ENCODE measurements at regions not wholly inside any gene's neighbourhood (a gene's known extent, or its start where the extent isn't known, plus 50 kb on each side); places are given as distances from the start of the nearest gene placed in this dataset.

GRCh38 chr10:101294109-101294508 is 59.9 kb upstream of the BTRC start:
- H3K9me3 ChIP-seq (ENCODE audit: control insufficient read depth in 1 of 2, insufficient read depth in 1 of 2, low read depth in 1 of 2, low read length in 2 of 2), result no peaks in the 10 kb centered on the region
- H3K4me2 ChIP-seq (ENCODE audit: low read length), result no peak overlapping the region
- H3K9me2 ChIP-seq (ENCODE audit: insufficient read depth), result no peaks in the 10 kb centered on the region
- H4K20me1 ChIP-seq (ENCODE audit: insufficient read depth), result no peaks in the 10 kb centered on the region
- no peaks in the 10 kb centered on the region for H3K79me2 ChIP-seq (ENCODE audit: insufficient read depth, low read length)
- ATAC-seq (no peak), DNase-seq (ENCODE audit: low read depth, low spot score) (no peak)
- H3K36me3 ChIP-seq (ENCODE audit: control insufficient read depth in 1 of 2, insufficient read depth in 2 of 2, low read length in 2 of 2), result no peaks in the 10 kb centered on the region
- POLR2A ChIA-PET, result no interaction called here
- BruUV-seq (replicated peaks), result no TSS peak
- intact Hi-C loops (cut with micrococcal nuclease), result no loop called here
- TF ChIP-seq JUND (IDR thresholded peaks at IDR 0.05) (no peak), POLR2A (IDR thresholded peaks at IDR 0.05; ENCODE audit: borderline replicate concordance, extremely low read depth, insufficient read depth, insufficient read length) (no peak), FOSL1 (IDR thresholded peaks at IDR 0.05; ENCODE audit: low read depth) (no peak), ELF1 (IDR thresholded peaks at IDR 0.05; ENCODE audit: borderline replicate concordance, low read depth) (no peak), ZFX (IDR thresholded peaks at IDR 0.05) (no peak)
- CTCF ChIA-PET, result interaction anchor here (1.0 kb wide), 1 partner anchor 80 kb away, joined by 5 read pairs; no protein-coding TSS in a partner anchor
- H2AFZ ChIP-seq (ENCODE audit: low read depth, low read length, poor library complexity, severe bottlenecking), result no peak overlapping the region
- H3K4me1 ChIP-seq (ENCODE audit: control insufficient read depth in 1 of 2, insufficient read depth in 2 of 2, low read length in 2 of 2), result peaks cover 0 to 5% of the 10 kb centered on the region in 2 experiments; a peak in 3 of 4 replicates
- RAD21 ChIA-PET (ENCODE audit: low non-redundant PET in 1 of 2, low total read pairs in 2 of 2, uncharacterized antibody in 2 of 2, unreplicated experiment in 2 of 2), result no interaction called here
- no peaks in the 10 kb centered on the region for H3K27me3 ChIP-seq (ENCODE audit: insufficient read depth, low read length)
- no peak overlapping the region for H3K9ac ChIP-seq (ENCODE audit: low read length)
- no peak overlapping the region for H3K4me3 ChIP-seq (replicated peaks in 1 of 2; ENCODE audit: low read depth in 1 of 2, low read length in 2 of 2)
- no peak overlapping the region for H3K27ac ChIP-seq (ENCODE audit: low read depth, low read length)

GRCh38 chr10:101295261-101295660 is 58.7 kb upstream of the BTRC start:
- no peak overlapping the region for H2AFZ ChIP-seq (ENCODE audit: low read depth, low read length, poor library complexity, severe bottlenecking)
- CTCF ChIA-PET, result interaction anchor here (0.8 to 1.1 kb wide), 2 partner anchors 149 to 172 kb away, joined by 3 to 7 read pairs; no protein-coding TSS in a partner anchor
- H3K79me2 ChIP-seq (ENCODE audit: insufficient read depth, low read length), result no peaks in the 10 kb centered on the region
- H3K27me3 ChIP-seq (ENCODE audit: insufficient read depth, low read length), result no peaks in the 10 kb centered on the region
- H3K4me2 ChIP-seq (ENCODE audit: low read length), result no peak overlapping the region
- DNase-seq (ENCODE audit: low read depth, low spot score) (no peak), ATAC-seq (no peak)
- no peaks in the 10 kb centered on the region for H4K20me1 ChIP-seq (ENCODE audit: insufficient read depth)
- H3K27ac ChIP-seq (ENCODE audit: low read depth, low read length), result no peak overlapping the region
- RAD21 ChIA-PET (ENCODE audit: low non-redundant PET in 1 of 2, low total read pairs in 2 of 2, uncharacterized antibody in 2 of 2, unreplicated experiment in 2 of 2), result no interaction called here
- H3K9ac ChIP-seq (ENCODE audit: low read length), result no peak overlapping the region
- H3K9me3 ChIP-seq (ENCODE audit: control insufficient read depth in 1 of 2, insufficient read depth in 1 of 2, low read depth in 1 of 2, low read length in 2 of 2), result no peaks in the 10 kb centered on the region
- no peaks in the 10 kb centered on the region for H3K36me3 ChIP-seq (ENCODE audit: control insufficient read depth in 1 of 2, insufficient read depth in 2 of 2, low read length in 2 of 2)
- H3K4me1 ChIP-seq (ENCODE audit: control insufficient read depth in 1 of 2, insufficient read depth in 2 of 2, low read length in 2 of 2), result peaks cover 0 to 5% of the 10 kb centered on the region in 2 experiments; a peak in 3 of 4 replicates
- no peak overlapping the region for H3K4me3 ChIP-seq (replicated peaks in 1 of 2; ENCODE audit: low read depth in 1 of 2, low read length in 2 of 2)
- POLR2A ChIA-PET, result no interaction called here
- intact Hi-C loops (cut with micrococcal nuclease), result loop anchor here (5.0 kb wide), 1 partner anchor 133 kb away; no protein-coding TSS in a partner anchor
- no TSS peak for BruUV-seq (replicated peaks)
- no peaks in the 10 kb centered on the region for H3K9me2 ChIP-seq (ENCODE audit: insufficient read depth)
- no peak for TF ChIP-seq CTCF (IDR thresholded peaks at IDR 0.05 in 2 of 3, conservative IDR thresholded peaks at IDR 0.05 in 1 of 3; ENCODE audit: borderline replicate concordance in 1 of 3, insufficient read depth in 1 of 3, low read depth in 2 of 3, low read length in 2 of 3)
- TF ChIP-seq EGR1 (IDR thresholded peaks at IDR 0.05; ENCODE audit: low read depth), result no peak
- no peak for TF ChIP-seq CEBPB (IDR thresholded peaks at IDR 0.05; ENCODE audit: low read depth)
- no peak for TF ChIP-seq CBX3 (IDR thresholded peaks at IDR 0.05; ENCODE audit: low read depth)
- no peak for TF ChIP-seq JUND (IDR thresholded peaks at IDR 0.05)
- no peak for TF ChIP-seq REST (IDR thresholded peaks at IDR 0.05; ENCODE audit: low read depth)
- TF ChIP-seq FOSL1 (IDR thresholded peaks at IDR 0.05; ENCODE audit: low read depth), result no peak
- TF ChIP-seq SRF (IDR thresholded peaks at IDR 0.05; ENCODE audit: low read depth), result no peak
- TF ChIP-seq EZH2phosphoT487 (IDR thresholded peaks at IDR 0.05; ENCODE audit: borderline replicate concordance), result no peak
- TF ChIP-seq SIN3A (IDR thresholded peaks at IDR 0.05; ENCODE audit: low read depth), result no peak
- TF ChIP-seq EZH2 (IDR thresholded peaks at IDR 0.05), result no peak
- TF ChIP-seq ZBTB33 (IDR thresholded peaks at IDR 0.05; ENCODE audit: extremely low read depth, insufficient replicate concordance, low read length), result no peak
